CD4-positive, alpha-beta T cell (primary cell): ENCODE measurements at regions not wholly inside any gene's neighbourhood (a gene's known extent, or its start where the extent isn't known, plus 50 kb on each side); places are given as distances from the start of the nearest gene placed in this dataset.
"Not testable (repeated sequence)": the region's sequence is repeated elsewhere in the genome, so short reads cannot be mapped to it uniquely, and the experiment has no call there.

ENCODE experiments used
- ATAC-seq: fragments of 200-7000 bp; cut with Tn5 transposase; one replicate; pipeline ENCODE4 v1.10.0; 2022; ENCODE audit warnings: mild to moderate bottlenecking; ENCODE audit not compliant: poor library complexity
- CTCF ChIA-PET: fragments of 350-600 bp; sonication (Branson Sonifier 250); formaldehyde crosslinking; loops from one replicate; lab custom pipeline; 2021; ENCODE audit warnings: antibody characterized with exemption, inconsistent platforms; lab: Charles Lee
- POLR2A ChIA-PET: fragments of 350-600 bp; sonication (Branson Sonifier 250); formaldehyde crosslinking; loops from one replicate; lab custom pipeline; 2021; ENCODE audit warnings: antibody characterized with exemption, inconsistent platforms; lab: Charles Lee
- DNase-seq, 14 experiments: peaks; one replicate each; pipeline ENCODE4 v3.0.0-alpha.2; 2013 to 2020; ENCODE audit warnings: mixed read lengths in 2 of 14
- H3K27ac ChIP-seq, 2 donors: one replicate each; pipeline versions ENCODE4 v1.5.1 to v1.7.0; 2013; ENCODE audit warnings: low read length in 2 of 2, low read depth in 1 of 2, mild to moderate bottlenecking in 1 of 2
- H3K27me3 ChIP-seq, 2 experiments: 1 replicate in 1 of 2; 2 replicates in 1 of 2; pipeline versions ENCODE4 v1.6.1 to v1.7.0; 2013; ENCODE audit warnings: low read length in 2 of 2, control low read depth in 1 of 2, mild to moderate bottlenecking in 1 of 2, moderate library complexity in 1 of 2; ENCODE audit not compliant: insufficient read depth in 2 of 2, control insufficient read depth in 1 of 2
- H3K36me3 ChIP-seq: one replicate; pipeline ENCODE4 v1.6.1; 2013; ENCODE audit warnings: low read length, control low read depth; ENCODE audit not compliant: insufficient read depth
- H3K4me1 ChIP-seq: one replicate; pipeline ENCODE4 v1.6.1; 2013; ENCODE audit warnings: low read length, control low read depth; ENCODE audit not compliant: insufficient read depth
- H3K4me3 ChIP-seq: one replicate; pipeline ENCODE4 v1.5.1; 2013; ENCODE audit warnings: mild to moderate bottlenecking, low read length, moderate library complexity
- H3K9me3 ChIP-seq, 2 experiments: 1 replicate in 1 of 2; 2 replicates in 1 of 2; pipeline versions ENCODE4 v1.6.1 to v1.7.0; 2013; ENCODE audit warnings: low read length in 2 of 2, mild to moderate bottlenecking in 2 of 2, control low read depth in 1 of 2, moderate library complexity in 1 of 2; ENCODE audit not compliant: control insufficient read depth in 1 of 2, insufficient read depth in 1 of 2
- H3K27ac Mint-ChIP-seq: one replicate; pipeline ENCODE4 v1.8.0; 2020; ENCODE audit warnings: mixed read lengths
- H3K27me3 Mint-ChIP-seq: one replicate; pipeline ENCODE4 v1.8.0; 2021; ENCODE audit warnings: mixed read lengths
- H3K36me3 Mint-ChIP-seq: one replicate; pipeline ENCODE4 v1.8.0; 2021; ENCODE audit warnings: low read depth, mixed read lengths
- H3K4me1 Mint-ChIP-seq: one replicate; pipeline ENCODE4 v1.8.0; 2021; ENCODE audit warnings: low read depth, mixed read lengths
- H3K4me3 Mint-ChIP-seq: one replicate; pipeline ENCODE4 v1.8.0; 2020; ENCODE audit warnings: mild to moderate bottlenecking, mixed read lengths
- H3K9me3 Mint-ChIP-seq: one replicate; pipeline ENCODE4 v1.8.0; 2020; ENCODE audit warnings: mixed read lengths
- intact Hi-C, 2 experiments: fragments of 100-400 bp; cut with DNase I in 1 of 2; cut with micrococcal nuclease in 1 of 2; formaldehyde crosslinking; loops; one replicate each; pipeline versions ENCODE4 v1.15.1 to v1.9.0; 2023 to 2025; cut with DNase I, micrococcal nuclease

DNA sequence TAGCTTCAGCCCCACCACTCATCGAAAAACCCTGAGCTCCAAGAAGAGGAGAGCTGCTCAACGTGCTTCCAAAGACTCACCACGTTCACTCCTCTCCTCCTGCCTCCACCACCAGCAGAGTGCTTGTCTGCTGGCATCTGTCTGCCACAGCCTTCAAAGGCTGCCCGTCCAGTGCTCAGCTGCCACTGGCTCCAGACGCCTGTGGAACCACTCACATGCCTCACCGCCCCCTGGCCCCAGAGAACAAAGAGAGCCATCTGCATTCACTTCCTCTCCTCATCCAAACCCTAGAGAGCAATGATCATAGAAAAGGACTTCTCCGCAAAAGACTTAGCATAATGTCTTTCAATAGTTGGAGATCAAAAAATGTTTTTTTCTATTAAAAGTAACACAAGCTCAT, 108.1 kb downstream of the GOLGA6L6 start:
- CTCF ChIA-PET, H3K36me3 ChIP-seq, H3K4me3 ChIP-seq, H3K36me3 Mint-ChIP-seq, H3K4me3 Mint-ChIP-seq, H3K4me1 ChIP-seq, H3K27me3 Mint-ChIP-seq, H3K9me3 Mint-ChIP-seq, DNase-seq, H3K27ac Mint-ChIP-seq, intact Hi-C loops, H3K27ac ChIP-seq, H3K4me1 Mint-ChIP-seq, H3K9me3 ChIP-seq, ATAC-seq, H3K27me3 ChIP-seq, POLR2A ChIA-PET: not testable (repeated sequence)

DNA sequence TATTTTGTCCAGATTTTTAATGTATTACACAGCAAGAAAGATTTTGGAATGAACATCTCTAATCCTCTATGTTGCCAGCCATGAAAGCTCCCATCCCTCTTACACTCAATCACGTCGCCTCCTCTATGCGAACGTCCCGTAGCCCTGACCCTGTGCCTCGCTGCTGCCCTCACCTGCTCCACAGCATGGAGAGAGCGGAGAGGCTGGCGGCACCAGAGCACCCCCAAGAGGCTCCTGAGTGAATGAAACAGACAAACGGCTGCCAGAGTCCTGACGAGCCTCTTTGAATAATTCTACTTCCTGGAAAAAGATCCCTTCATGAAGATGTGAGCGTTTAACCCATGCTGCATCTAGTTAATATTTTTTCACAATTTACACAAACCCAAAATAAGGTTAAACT, 111.1 kb downstream of the GOLGA6L6 start:
- H3K36me3 Mint-ChIP-seq, H3K27me3 ChIP-seq, POLR2A ChIA-PET, CTCF ChIA-PET, DNase-seq, H3K27me3 Mint-ChIP-seq, H3K36me3 ChIP-seq, H3K4me3 ChIP-seq, intact Hi-C loops, H3K4me3 Mint-ChIP-seq, H3K4me1 ChIP-seq, H3K27ac Mint-ChIP-seq, ATAC-seq, H3K27ac ChIP-seq, H3K4me1 Mint-ChIP-seq, H3K9me3 ChIP-seq, H3K9me3 Mint-ChIP-seq: not testable (repeated sequence)

DNA sequence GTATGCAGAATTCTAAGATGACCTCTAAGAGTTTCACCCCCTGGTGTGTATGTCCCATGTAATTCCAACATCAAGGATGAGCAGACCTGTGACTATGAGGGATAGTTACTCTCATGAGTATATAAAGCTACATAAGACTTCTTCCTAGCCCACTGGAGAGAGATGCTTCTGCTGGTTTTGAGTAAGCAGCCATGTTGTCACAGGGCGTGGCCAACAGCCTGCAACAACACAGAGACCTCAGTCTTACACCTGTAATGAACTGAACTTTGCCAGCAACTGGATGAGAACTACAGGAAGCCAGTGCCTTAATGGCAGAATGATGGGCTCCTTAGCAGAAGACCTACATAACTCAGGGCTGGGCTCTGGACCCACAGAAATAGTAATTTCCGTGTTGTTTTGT, 120.9 kb downstream of the GOLGA6L6 start:
- DNase-seq, H3K36me3 Mint-ChIP-seq, H3K4me3 ChIP-seq, H3K9me3 Mint-ChIP-seq, intact Hi-C loops, H3K27ac Mint-ChIP-seq, H3K36me3 ChIP-seq, H3K27ac ChIP-seq, H3K4me3 Mint-ChIP-seq, H3K9me3 ChIP-seq, ATAC-seq, H3K4me1 Mint-ChIP-seq, H3K27me3 ChIP-seq, CTCF ChIA-PET, H3K4me1 ChIP-seq, POLR2A ChIA-PET, H3K27me3 Mint-ChIP-seq: not testable (repeated sequence)

DNA sequence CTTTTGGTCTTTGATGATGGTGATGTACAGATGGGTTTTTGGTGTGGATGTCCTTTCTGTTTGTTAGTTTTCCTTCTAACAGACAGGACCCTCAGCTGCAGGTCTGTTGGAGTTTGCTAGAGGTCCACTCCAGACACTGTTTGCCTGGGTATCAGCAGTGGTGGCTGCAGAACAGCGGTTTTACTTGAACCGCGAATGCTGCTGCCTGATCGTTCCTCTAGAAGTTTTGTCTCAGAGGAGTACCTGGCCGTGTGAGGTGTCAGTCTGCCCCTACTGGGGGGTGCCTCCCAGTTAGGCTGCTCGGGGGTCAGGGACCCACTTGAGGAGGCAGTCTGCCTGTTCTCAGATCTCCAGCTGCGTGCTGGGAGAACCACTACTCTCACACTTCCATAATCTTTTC, 125.0 kb downstream of the GOLGA6L6 start:
- ATAC-seq, CTCF ChIA-PET, H3K27ac Mint-ChIP-seq, H3K9me3 ChIP-seq, DNase-seq, H3K4me3 ChIP-seq, H3K4me3 Mint-ChIP-seq, H3K27ac ChIP-seq, H3K4me1 ChIP-seq, POLR2A ChIA-PET, H3K27me3 ChIP-seq, intact Hi-C loops, H3K9me3 Mint-ChIP-seq, H3K36me3 Mint-ChIP-seq, H3K4me1 Mint-ChIP-seq, H3K36me3 ChIP-seq: not testable (repeated sequence)
- peaks cover 16% of the 10 kb centered on the region for H3K27me3 Mint-ChIP-seq

DNA sequence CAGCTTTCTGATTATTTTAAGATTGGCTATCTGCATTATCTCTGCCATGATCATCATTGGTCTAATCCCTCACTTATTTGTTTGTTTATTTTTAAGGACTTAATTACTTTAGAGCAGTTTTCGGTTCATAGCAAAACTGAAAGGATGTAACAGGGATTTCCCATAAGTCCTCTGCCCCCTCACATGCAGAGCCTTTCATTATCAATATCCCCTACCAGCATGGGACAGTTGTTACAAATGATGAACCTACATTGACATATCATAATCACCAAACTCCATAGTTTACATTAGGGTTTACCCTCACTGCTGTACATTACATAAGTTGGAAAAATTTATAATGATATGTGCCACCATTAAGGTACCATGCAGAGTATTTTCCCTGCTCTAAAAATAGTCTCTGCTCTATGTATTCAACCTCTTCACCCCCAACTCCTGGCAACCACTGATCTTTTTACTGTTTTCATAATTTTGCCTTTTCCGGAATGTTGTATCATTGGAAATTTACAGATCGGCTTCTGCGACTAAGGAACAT, 131.9 kb downstream of the GOLGA6L6 start:
- H3K27me3 ChIP-seq, H3K4me1 Mint-ChIP-seq, intact Hi-C loops, CTCF ChIA-PET, POLR2A ChIA-PET, H3K4me3 Mint-ChIP-seq, H3K4me1 ChIP-seq, H3K27ac Mint-ChIP-seq, ATAC-seq, H3K4me3 ChIP-seq, H3K9me3 ChIP-seq, H3K27me3 Mint-ChIP-seq, H3K36me3 ChIP-seq, DNase-seq, H3K9me3 Mint-ChIP-seq, H3K27ac ChIP-seq, H3K36me3 Mint-ChIP-seq: not testable (repeated sequence)
